HCT116 (cell line): ENCODE measurements at regions not wholly inside any gene's neighbourhood (a gene's known extent, or its start where the extent isn't known, plus 50 kb on each side); places are given as distances from the start of the nearest gene placed in this dataset.

Experiments
- EGR1 ChIP-seq: IDR thresholded peaks from 2 replicates; pipeline ENCODE4 v1.6.1; 2012; ENCODE audit warnings: low read depth
- EZH2 ChIP-seq: fragments of 200-600 bp; sonication (generic); IDR thresholded peaks from 2 replicates; pipeline ENCODE4 v1.6.1; 2017; ENCODE audit warnings: antibody characterized with exemption, mixed run types
- EZH2phosphoT487 ChIP-seq: fragments of 200-600 bp; IDR thresholded peaks from 2 replicates; pipeline ENCODE4 v1.6.1; 2018; ENCODE audit warnings: antibody characterized with exemption, borderline replicate concordance
- POLR2A ChIP-seq: IDR thresholded peaks from 2 replicates; pipeline ENCODE4 v1.7.0; 2011; ENCODE audit warnings: borderline replicate concordance; ENCODE audit not compliant: insufficient read depth, insufficient read length; ENCODE audit errors: extremely low read depth
- POLR2AphosphoS5 ChIP-seq: IDR thresholded peaks from 2 replicates; pipeline ENCODE4 v1.6.1; 2011; ENCODE audit warnings: mild to moderate bottlenecking, low read depth, low read length, moderate library complexity
- RAD21 ChIP-seq: IDR thresholded peaks from 2 replicates; pipeline ENCODE4 v1.6.1; 2012; ENCODE audit warnings: low read depth, mild to moderate bottlenecking
- SIN3A ChIP-seq: IDR thresholded peaks from 2 replicates; pipeline ENCODE4 v1.6.1; 2012; ENCODE audit warnings: low read depth
- TF ChIP-seq, protein P1 (sequence below), 3 experiments: fragments of 200-600 bp in 1 of 3; sonication (generic) in 1 of 3; IDR thresholded peaks in 2 of 3; conservative IDR thresholded peaks in 1 of 3; 2 replicates each; pipeline ENCODE4 v1.5.1; 2012 to 2017; ENCODE audit warnings: low read depth in 2 of 3, low read length in 2 of 3, antibody characterized with exemption in 1 of 3, borderline replicate concordance in 1 of 3, control low read depth in 1 of 3, mild to moderate bottlenecking in 1 of 3, mixed read lengths in 1 of 3, mixed run types in 1 of 3, moderate library complexity in 1 of 3; ENCODE audit not compliant: insufficient read depth in 1 of 3
- TF ChIP-seq, protein P2 (sequence below): IDR thresholded peaks from 2 replicates; pipeline ENCODE4 v1.6.1; 2012; ENCODE audit warnings: low read depth
- TF ChIP-seq, protein P3 (sequence below): IDR thresholded peaks from 2 replicates; pipeline ENCODE4 v1.6.1; 2012

- TF ChIP-seq EGR1 (no peak), POLR2AphosphoS5 (no peak), POLR2A (no peak), SIN3A (no peak), RAD21 (no peak), EZH2phosphoT487 (no peak), EZH2 (no peak)
- TF ChIP-seq, protein P1, sequence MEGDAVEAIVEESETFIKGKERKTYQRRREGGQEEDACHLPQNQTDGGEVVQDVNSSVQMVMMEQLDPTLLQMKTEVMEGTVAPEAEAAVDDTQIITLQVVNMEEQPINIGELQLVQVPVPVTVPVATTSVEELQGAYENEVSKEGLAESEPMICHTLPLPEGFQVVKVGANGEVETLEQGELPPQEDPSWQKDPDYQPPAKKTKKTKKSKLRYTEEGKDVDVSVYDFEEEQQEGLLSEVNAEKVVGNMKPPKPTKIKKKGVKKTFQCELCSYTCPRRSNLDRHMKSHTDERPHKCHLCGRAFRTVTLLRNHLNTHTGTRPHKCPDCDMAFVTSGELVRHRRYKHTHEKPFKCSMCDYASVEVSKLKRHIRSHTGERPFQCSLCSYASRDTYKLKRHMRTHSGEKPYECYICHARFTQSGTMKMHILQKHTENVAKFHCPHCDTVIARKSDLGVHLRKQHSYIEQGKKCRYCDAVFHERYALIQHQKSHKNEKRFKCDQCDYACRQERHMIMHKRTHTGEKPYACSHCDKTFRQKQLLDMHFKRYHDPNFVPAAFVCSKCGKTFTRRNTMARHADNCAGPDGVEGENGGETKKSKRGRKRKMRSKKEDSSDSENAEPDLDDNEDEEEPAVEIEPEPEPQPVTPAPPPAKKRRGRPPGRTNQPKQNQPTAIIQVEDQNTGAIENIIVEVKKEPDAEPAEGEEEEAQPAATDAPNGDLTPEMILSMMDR (IDR thresholded peaks at IDR 0.05 in 2 of 3, conservative IDR thresholded peaks at IDR 0.05 in 1 of 3; ENCODE audit: borderline replicate concordance in 1 of 3, insufficient read depth in 1 of 3, low read depth in 2 of 3, low read length in 2 of 3) = no peak
- TF ChIP-seq, protein P2, sequence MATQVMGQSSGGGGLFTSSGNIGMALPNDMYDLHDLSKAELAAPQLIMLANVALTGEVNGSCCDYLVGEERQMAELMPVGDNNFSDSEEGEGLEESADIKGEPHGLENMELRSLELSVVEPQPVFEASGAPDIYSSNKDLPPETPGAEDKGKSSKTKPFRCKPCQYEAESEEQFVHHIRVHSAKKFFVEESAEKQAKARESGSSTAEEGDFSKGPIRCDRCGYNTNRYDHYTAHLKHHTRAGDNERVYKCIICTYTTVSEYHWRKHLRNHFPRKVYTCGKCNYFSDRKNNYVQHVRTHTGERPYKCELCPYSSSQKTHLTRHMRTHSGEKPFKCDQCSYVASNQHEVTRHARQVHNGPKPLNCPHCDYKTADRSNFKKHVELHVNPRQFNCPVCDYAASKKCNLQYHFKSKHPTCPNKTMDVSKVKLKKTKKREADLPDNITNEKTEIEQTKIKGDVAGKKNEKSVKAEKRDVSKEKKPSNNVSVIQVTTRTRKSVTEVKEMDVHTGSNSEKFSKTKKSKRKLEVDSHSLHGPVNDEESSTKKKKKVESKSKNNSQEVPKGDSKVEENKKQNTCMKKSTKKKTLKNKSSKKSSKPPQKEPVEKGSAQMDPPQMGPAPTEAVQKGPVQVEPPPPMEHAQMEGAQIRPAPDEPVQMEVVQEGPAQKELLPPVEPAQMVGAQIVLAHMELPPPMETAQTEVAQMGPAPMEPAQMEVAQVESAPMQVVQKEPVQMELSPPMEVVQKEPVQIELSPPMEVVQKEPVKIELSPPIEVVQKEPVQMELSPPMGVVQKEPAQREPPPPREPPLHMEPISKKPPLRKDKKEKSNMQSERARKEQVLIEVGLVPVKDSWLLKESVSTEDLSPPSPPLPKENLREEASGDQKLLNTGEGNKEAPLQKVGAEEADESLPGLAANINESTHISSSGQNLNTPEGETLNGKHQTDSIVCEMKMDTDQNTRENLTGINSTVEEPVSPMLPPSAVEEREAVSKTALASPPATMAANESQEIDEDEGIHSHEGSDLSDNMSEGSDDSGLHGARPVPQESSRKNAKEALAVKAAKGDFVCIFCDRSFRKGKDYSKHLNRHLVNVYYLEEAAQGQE = no peak
- TF ChIP-seq, protein P3, sequence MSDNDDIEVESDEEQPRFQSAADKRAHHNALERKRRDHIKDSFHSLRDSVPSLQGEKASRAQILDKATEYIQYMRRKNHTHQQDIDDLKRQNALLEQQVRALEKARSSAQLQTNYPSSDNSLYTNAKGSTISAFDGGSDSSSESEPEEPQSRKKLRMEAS = no peak
Measured at GRCh38 chr12:102603021-102603420, 122.7 kb upstream of the IGF1 start.
